ENCODE measurements at regions not wholly inside any gene's neighbourhood (a gene's known extent, or its start where the extent isn't known, plus 50 kb on each side); places are given as distances from the start of the nearest gene placed in this dataset.

- no peak for TF ChIP-seq CTCF (IDR thresholded peaks at IDR 0.05)
- TF ChIP-seq POLR2AphosphoS5 (IDR thresholded peaks at IDR 0.05) = no peak
These were observed 354.1 kb downstream of the RFPL4B start for GRCh38 chr6:112701201-112701600.
